SJSA1 (cell line): ENCODE measurements at regions not wholly inside any gene's neighbourhood (a gene's known extent, or its start where the extent isn't known, plus 50 kb on each side); places are given as distances from the start of the nearest gene placed in this dataset.
"Not testable (repeated sequence)": the region's sequence is repeated elsewhere in the genome, so short reads cannot be mapped to it uniquely, and the experiment has no call there.

ENCODE experiments used
- DNase-seq, 2 experiments: peaks; one replicate each; pipeline ENCODE4 v3.0.0-alpha.2; 2015 to 2020; ENCODE audit warnings: low spot score in 2 of 2, low read depth in 1 of 2
- H3K27ac ChIP-seq: fragments of 250-450 bp; sonication (Bioruptor Pico); 2 replicates; pipeline ENCODE4 v1.5.1; 2020; ENCODE audit warnings: mild to moderate bottlenecking, moderate library complexity
- H3K27me3 ChIP-seq: fragments of 250-450 bp; sonication (Bioruptor Pico); replicated peaks from 2 replicates; pipeline ENCODE4 v1.5.1; 2020; ENCODE audit warnings: mild to moderate bottlenecking, moderate library complexity
- H3K36me3 ChIP-seq: fragments of 250-450 bp; sonication (Bioruptor Pico); 2 replicates; pipeline ENCODE4 v1.5.1; 2020; ENCODE audit warnings: mild to moderate bottlenecking
- H3K4me1 ChIP-seq: fragments of 250-450 bp; sonication (Bioruptor Pico); replicated peaks from 2 replicates; pipeline ENCODE4 v1.6.1; 2021; ENCODE audit warnings: mild to moderate bottlenecking
- H3K4me3 ChIP-seq: fragments of 250-450 bp; sonication (Bioruptor Pico); 2 replicates; pipeline ENCODE4 v1.5.1; 2020; ENCODE audit warnings: mild to moderate bottlenecking
- H3K9me3 ChIP-seq: fragments of 250-450 bp; sonication (Bioruptor Pico); replicated peaks from 2 replicates; pipeline ENCODE4 v1.5.1; 2020; ENCODE audit warnings: mild to moderate bottlenecking

GRCh38 chr3:95725770-95726169 lies 1088.6 kb upstream of the EPHA6 start:
- H3K9me3 ChIP-seq = no peaks in the 10 kb centered on the region
- H3K27ac ChIP-seq = no peak overlapping the region
- no peak overlapping the region for H3K4me3 ChIP-seq
- no peaks in the 10 kb centered on the region for H3K36me3 ChIP-seq
- H3K4me1 ChIP-seq = no peaks in the 10 kb centered on the region
- no peak for DNase-seq
- H3K27me3 ChIP-seq = no peaks in the 10 kb centered on the region

- no peak overlapping the region for H3K4me3 ChIP-seq
- H3K36me3 ChIP-seq = no peaks in the 10 kb centered on the region
- no peak for DNase-seq
- no peaks in the 10 kb centered on the region for H3K27me3 ChIP-seq
- no peak overlapping the region for H3K27ac ChIP-seq
- H3K4me1 ChIP-seq = no peaks in the 10 kb centered on the region
- H3K9me3 ChIP-seq = no peaks in the 10 kb centered on the region
Observed at GRCh38 chr3:95731753-95732152, 1082.6 kb upstream of the EPHA6 start.

GRCh38 chr3:95733336-95733735 lies 1081.1 kb upstream of the EPHA6 start:
- Histone ChIP-seq H3K27me3 (no peaks in the 10 kb centered on the region), H3K27ac (no peak overlapping the region), H3K4me1 (no peaks in the 10 kb centered on the region), H3K4me3 (no peak overlapping the region), H3K9me3 (no peaks in the 10 kb centered on the region), H3K36me3 (no peaks in the 10 kb centered on the region)
- DNase-seq = no peak

GRCh38 chr3:95738045-95738444 lies 1076.3 kb upstream of the EPHA6 start:
- Histone ChIP-seq H3K36me3 (no peaks in the 10 kb centered on the region), H3K27ac (no peak overlapping the region), H3K9me3 (no peaks in the 10 kb centered on the region), H3K4me1 (no peaks in the 10 kb centered on the region), H3K4me3 (no peak overlapping the region), H3K27me3 (no peaks in the 10 kb centered on the region)
- DNase-seq = no peak

- not testable (repeated sequence) for H3K9me3 ChIP-seq, H3K4me3 ChIP-seq, DNase-seq, H3K27ac ChIP-seq, H3K4me1 ChIP-seq, H3K36me3 ChIP-seq, H3K27me3 ChIP-seq
Observed at GRCh38 chr3:95744896-95745295, 1069.5 kb upstream of the EPHA6 start.

GRCh38 chr3:95750097-95750496 lies 1064.3 kb upstream of the EPHA6 start:
- Histone ChIP-seq H3K36me3 (no peaks in the 10 kb centered on the region), H3K4me1 (no peaks in the 10 kb centered on the region), H3K27ac (no peak overlapping the region), H3K4me3 (no peak overlapping the region), H3K9me3 (no peaks in the 10 kb centered on the region), H3K27me3 (no peaks in the 10 kb centered on the region)
- no peak for DNase-seq

- no peaks in the 10 kb centered on the region for H3K4me1 ChIP-seq
- no peak for DNase-seq
- H3K9me3 ChIP-seq = no peaks in the 10 kb centered on the region
- H3K27ac ChIP-seq = no peak overlapping the region
- no peak overlapping the region for H3K4me3 ChIP-seq
- H3K36me3 ChIP-seq = no peaks in the 10 kb centered on the region
- H3K27me3 ChIP-seq = no peaks in the 10 kb centered on the region
Observed at GRCh38 chr3:95751509-95751908, 1062.9 kb upstream of the EPHA6 start.

- DNase-seq = no peak
- Histone ChIP-seq H3K9me3 (no peaks in the 10 kb centered on the region), H3K4me3 (no peak overlapping the region), H3K36me3 (no peaks in the 10 kb centered on the region), H3K27ac (no peak overlapping the region), H3K4me1 (no peaks in the 10 kb centered on the region), H3K27me3 (no peaks in the 10 kb centered on the region)
Observed at GRCh38 chr3:95752199-95752598, 1062.2 kb upstream of the EPHA6 start.

- no peak for DNase-seq
- no peaks in the 10 kb centered on the region for H3K27me3 ChIP-seq
- no peaks in the 10 kb centered on the region for H3K9me3 ChIP-seq
- no peak overlapping the region for H3K27ac ChIP-seq
- H3K36me3 ChIP-seq = no peaks in the 10 kb centered on the region
- H3K4me1 ChIP-seq = no peaks in the 10 kb centered on the region
- H3K4me3 ChIP-seq = no peak overlapping the region
Observed at GRCh38 chr3:95758707-95759106, 1055.7 kb upstream of the EPHA6 start.

GRCh38 chr3:95759614-95760301 lies 1054.6 kb upstream of the EPHA6 start:
- Histone ChIP-seq H3K9me3 (no peaks in the 10 kb centered on the region), H3K27ac (no peak overlapping the region), H3K36me3 (no peaks in the 10 kb centered on the region), H3K4me1 (no peaks in the 10 kb centered on the region), H3K27me3 (no peaks in the 10 kb centered on the region), H3K4me3 (no peak overlapping the region)
- DNase-seq = no peak

- no peaks in the 10 kb centered on the region for H3K27me3 ChIP-seq
- no peaks in the 10 kb centered on the region for H3K36me3 ChIP-seq
- H3K9me3 ChIP-seq = 0 out of 2 replicates have a peak, but pooled peaks cover 2% of the 10 kb centered on the region
- no peak overlapping the region for H3K4me3 ChIP-seq
- H3K27ac ChIP-seq = no peak overlapping the region
- DNase-seq = no peak
- H3K4me1 ChIP-seq = no peaks in the 10 kb centered on the region
Observed at GRCh38 chr3:95775486-95776094, 1038.8 kb upstream of the EPHA6 start.

- no peak for DNase-seq
- H3K4me3 ChIP-seq = no peak overlapping the region
- H3K4me1 ChIP-seq = no peaks in the 10 kb centered on the region
- no peak overlapping the region for H3K27ac ChIP-seq
- H3K27me3 ChIP-seq = no peaks in the 10 kb centered on the region
- 0 out of 2 replicates have a peak, but pooled peaks cover under 1% of the 10 kb centered on the region for H3K9me3 ChIP-seq
- H3K36me3 ChIP-seq = no peaks in the 10 kb centered on the region
Observed at GRCh38 chr3:95781598-95781997, 1032.8 kb upstream of the EPHA6 start.

GRCh38 chr3:95789111-95789510 lies 1025.3 kb upstream of the EPHA6 start:
- Histone ChIP-seq H3K9me3 (0 out of 2 replicates have a peak, but pooled peaks cover 2% of the 10 kb centered on the region), H3K27ac (no peak overlapping the region), H3K4me1 (no peaks in the 10 kb centered on the region), H3K4me3 (no peak overlapping the region), H3K36me3 (no peaks in the 10 kb centered on the region), H3K27me3 (no peaks in the 10 kb centered on the region)
- DNase-seq = no peak

GRCh38 chr3:95797081-95797480 lies 1017.3 kb upstream of the EPHA6 start:
- Histone ChIP-seq H3K4me3 (no peak overlapping the region), H3K9me3 (no peaks in the 10 kb centered on the region), H3K36me3 (no peaks in the 10 kb centered on the region), H3K4me1 (no peaks in the 10 kb centered on the region), H3K27ac (no peak overlapping the region), H3K27me3 (no peaks in the 10 kb centered on the region)
- no peak for DNase-seq

- H3K36me3 ChIP-seq = no peaks in the 10 kb centered on the region
- H3K9me3 ChIP-seq = no peaks in the 10 kb centered on the region
- DNase-seq = no peak
- H3K4me1 ChIP-seq = no peaks in the 10 kb centered on the region
- no peak overlapping the region for H3K4me3 ChIP-seq
- H3K27ac ChIP-seq = no peak overlapping the region
- no peaks in the 10 kb centered on the region for H3K27me3 ChIP-seq
Observed at GRCh38 chr3:95798628-95799027, 1015.8 kb upstream of the EPHA6 start.
